SK-N-SH (cell line): ENCODE measurements at regions not wholly inside any gene's neighbourhood (a gene's known extent, or its start where the extent isn't known, plus 50 kb on each side); places are given as distances from the start of the nearest gene placed in this dataset.

Experiments
- CTCF ChIA-PET: fragments of 300-600, 350-600 bp; formaldehyde crosslinking; extraction: SDS; loops from one replicate; lab custom pipeline; 2021; lab: Yijun Ruan, JAX
- POLR2A ChIA-PET: fragments of 350-600 bp; sonication (Branson Sonifier 250); formaldehyde crosslinking; extraction: SDS; loops from one replicate; lab custom pipeline; 2020; ENCODE audit warnings: antibody characterized with exemption, inconsistent platforms; lab: Yijun Ruan, JAX
- DNase-seq: peaks from one replicate; pipeline ENCODE4 v3.0.0; 2012
- H2AFZ ChIP-seq: fragments of 200-600 bp; sonication (generic); 2 replicates; pipeline ENCODE4 v1.8.1; 2016; ENCODE audit warnings: antibody characterized with exemption, mild to moderate bottlenecking, low read depth
- H3F3A ChIP-seq: fragments of 200-600 bp; sonication (generic); replicated peaks from 2 replicates; pipeline ENCODE3; 2016; ENCODE audit warnings: antibody characterized with exemption, mild to moderate bottlenecking; ENCODE audit not compliant: insufficient read depth
- H3K27ac ChIP-seq, 2 experiments: fragments of 200-500 bp in 1 of 2; fragments of 200-600 bp in 1 of 2; sonication (Bioruptor generic) in 1 of 2; sonication (generic), shearing (Covaris generic) in 1 of 2; 2 replicates each; pipeline versions ENCODE4 v1.5.1 to v1.6.1; 2014 to 2016; ENCODE audit warnings: low read depth in 2 of 2, inconsistent platforms in 1 of 2, low read length in 1 of 2, mild to moderate bottlenecking in 1 of 2, mixed read lengths in 1 of 2
- H3K27me3 ChIP-seq: fragments of 200-600 bp; sonication (generic), shearing (Covaris generic); 2 replicates; pipeline ENCODE4 v1.6.1; 2016; ENCODE audit warnings: mixed run types; ENCODE audit not compliant: insufficient read depth
- H3K36me3 ChIP-seq, 2 experiments: fragments of 200-500 bp in 1 of 2; fragments of 200-600 bp in 1 of 2; sonication (Bioruptor generic) in 1 of 2; sonication (generic) in 1 of 2; replicated peaks in 1 of 2; 2 replicates each; pipeline versions ENCODE3 to v1.5.1; 2014 to 2016; ENCODE audit warnings: low read length in 1 of 2, mild to moderate bottlenecking in 1 of 2; ENCODE audit not compliant: insufficient read depth in 2 of 2, control insufficient read depth in 1 of 2
- H3K4me1 ChIP-seq, 2 experiments: fragments of 200-500 bp in 1 of 2; fragments of 200-600 bp in 1 of 2; sonication (Bioruptor generic) in 1 of 2; sonication (generic), shearing (Covaris generic) in 1 of 2; 2 replicates each; pipeline versions ENCODE4 v1.5.1 to v1.6.1; 2014 to 2016; ENCODE audit warnings: low read depth in 1 of 2, low read length in 1 of 2, mixed run types in 1 of 2; ENCODE audit not compliant: insufficient read depth in 2 of 2, control insufficient read depth in 1 of 2
- H3K4me2 ChIP-seq: fragments of 200-600 bp; sonication (generic), shearing (Covaris generic); 2 replicates; pipeline ENCODE4 v1.6.1; 2017; ENCODE audit warnings: mixed run types
- H3K4me3 ChIP-seq, 2 experiments: fragments of 200-500 bp in 1 of 2; fragments of 200-600 bp in 1 of 2; sonication (Bioruptor generic) in 1 of 2; sonication (generic), shearing (Covaris generic) in 1 of 2; 2 replicates each; pipeline versions ENCODE4 v1.5.1 to v1.8.1; 2014 to 2016; ENCODE audit warnings: low read depth in 2 of 2, inconsistent platforms in 1 of 2, low read length in 1 of 2, mild to moderate bottlenecking in 1 of 2, mixed read lengths in 1 of 2, moderate library complexity in 1 of 2
- H3K79me2 ChIP-seq: fragments of 200-600 bp; sonication (generic); 2 replicates; pipeline ENCODE4 v1.8.1; 2017; ENCODE audit warnings: mild to moderate bottlenecking; ENCODE audit not compliant: insufficient read depth
- H3K9ac ChIP-seq: fragments of 200-600 bp; sonication (generic); 2 replicates; pipeline ENCODE4 v1.6.1; 2017; ENCODE audit warnings: mixed run types
- H3K9me2 ChIP-seq: fragments of 200-600 bp; sonication (generic); 2 replicates; pipeline ENCODE4 v1.6.1; 2017; ENCODE audit warnings: mixed run types
- H3K9me3 ChIP-seq: fragments of 200-600 bp; sonication (generic); 2 replicates; pipeline ENCODE4 v1.6.1; 2017; ENCODE audit warnings: mixed run types, mild to moderate bottlenecking, moderate library complexity
- H4K20me1 ChIP-seq: fragments of 200-600 bp; sonication (generic); 2 replicates; pipeline ENCODE4 v1.6.1; 2017; ENCODE audit warnings: mild to moderate bottlenecking, mixed run types; ENCODE audit not compliant: insufficient read depth
- CHD2 ChIP-seq: fragments of 150-350 bp; IDR thresholded peaks from 2 replicates; pipeline ENCODE4 v1.6.1; 2018; ENCODE audit warnings: low read length; ENCODE audit not compliant: partially characterized antibody
- ELF1 ChIP-seq: IDR thresholded peaks from 2 replicates; pipeline ENCODE4 v1.4.0; 2012
- EP300 ChIP-seq, 2 experiments: IDR thresholded peaks; 2 replicates each; pipeline versions ENCODE4 v1.4.0 to v1.6.1; 2012; ENCODE audit warnings: borderline replicate concordance in 1 of 2, low read depth in 1 of 2, low read length in 1 of 2
- FOXM1 ChIP-seq: IDR thresholded peaks from 2 replicates; pipeline ENCODE4 v1.4.0; 2012; ENCODE audit warnings: low read depth, mild to moderate bottlenecking
- GABPA ChIP-seq: IDR thresholded peaks from 2 replicates; pipeline ENCODE4 v1.4.0; 2012; ENCODE audit warnings: low read depth, mild to moderate bottlenecking
- GATA2 ChIP-seq: sonication (generic); formaldehyde crosslinking; IDR thresholded peaks from 2 replicates; pipeline ENCODE4 v1.5.0; 2020; ENCODE audit warnings: mild to moderate bottlenecking, missing genetic modification reagents
- JUND ChIP-seq: IDR thresholded peaks from 2 replicates; pipeline ENCODE4 v1.4.0; 2012
- MXI1 ChIP-seq: IDR thresholded peaks from 2 replicates; pipeline ENCODE4 v1.6.1; 2012; ENCODE audit warnings: mild to moderate bottlenecking, low read depth, low read length, improper control_type of control experiment
- POLR2AphosphoS5 ChIP-seq: IDR thresholded peaks from 2 replicates; pipeline ENCODE4 v1.6.1; 2012; ENCODE audit warnings: low read depth, low read length
- RAD21 ChIP-seq: IDR thresholded peaks from 2 replicates; pipeline ENCODE4 v1.6.1; 2012; ENCODE audit warnings: mild to moderate bottlenecking, low read length
- RCOR1 ChIP-seq: fragments of 150-350 bp; IDR thresholded peaks from 2 replicates; pipeline ENCODE4 v1.6.1; 2017; ENCODE audit warnings: antibody characterized with exemption, low read length
- RFX5 ChIP-seq: IDR thresholded peaks from 2 replicates; pipeline ENCODE4 v1.6.1; 2012; ENCODE audit warnings: mild to moderate bottlenecking, improper control_type of control experiment, low read length
- RXRA ChIP-seq: IDR thresholded peaks from 2 replicates; pipeline ENCODE4 v1.4.0; 2012; ENCODE audit warnings: low read depth, mild to moderate bottlenecking, borderline replicate concordance
- TAF1 ChIP-seq: IDR thresholded peaks from 2 replicates; pipeline ENCODE4 v1.6.1; 2012; ENCODE audit warnings: low read depth, mild to moderate bottlenecking, low read length, moderate library complexity, borderline replicate concordance
- TCF12 ChIP-seq: IDR thresholded peaks from 2 replicates; pipeline ENCODE4 v1.4.0; 2012
- YY1 ChIP-seq: IDR thresholded peaks from 2 replicates; pipeline ENCODE4 v1.4.0; 2012; ENCODE audit warnings: low read depth, mild to moderate bottlenecking
- WGBS: methylation state at CpG from one replicate; pipeline ENCODE4 v1.1.6; 2017; ENCODE audit warnings: low lambda C conversion rate; 5-methylcytosine and 5-hydroxymethylcytosine counted together
- TF ChIP-seq, protein P1 (sequence below): IDR thresholded peaks from 2 replicates; pipeline ENCODE4 v1.4.0; 2012; ENCODE audit warnings: low read depth, borderline replicate concordance
- TF ChIP-seq, protein P2 (sequence below): fragments of 150-350 bp; IDR thresholded peaks from 2 replicates; pipeline ENCODE4 v1.6.1; 2017; ENCODE audit warnings: antibody characterized with exemption, low read length, low read depth, borderline replicate concordance
- TF ChIP-seq, protein P3 (sequence below): IDR thresholded peaks from 2 replicates; pipeline ENCODE4; 2012
- TF ChIP-seq, protein P4 (sequence below): fragments of 150-350 bp; IDR thresholded peaks from 2 replicates; pipeline ENCODE4 v1.6.1; 2016; ENCODE audit warnings: mild to moderate bottlenecking, low read depth, low read length
- TF ChIP-seq, protein P5 (sequence below): fragments of 200-600 bp; sonication (generic); IDR thresholded peaks from 2 replicates; pipeline ENCODE4 v1.6.1; 2017; ENCODE audit warnings: antibody characterized with exemption, mild to moderate bottlenecking, moderate library complexity

DNA sequence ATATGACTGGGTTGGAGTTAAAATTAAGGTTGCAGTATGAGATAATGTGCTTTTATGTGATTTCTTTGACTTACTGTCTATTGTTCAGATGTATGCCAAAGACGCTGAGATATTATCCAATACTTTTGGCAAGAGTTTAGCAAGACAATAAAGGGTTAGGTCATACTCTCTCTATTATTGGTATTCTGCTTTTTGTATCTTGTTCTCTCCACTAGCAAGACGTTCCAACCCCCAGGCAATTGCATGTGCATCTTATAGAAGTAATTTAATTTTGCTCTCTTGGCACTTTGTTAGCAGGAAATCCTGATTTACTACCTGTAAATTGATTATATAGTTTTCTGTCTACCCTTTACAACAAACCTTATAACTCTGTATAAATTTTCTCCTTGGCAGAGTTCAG is 1093.6 kb downstream of the CDH9 start (continued):
- TF ChIP-seq, protein P1, sequence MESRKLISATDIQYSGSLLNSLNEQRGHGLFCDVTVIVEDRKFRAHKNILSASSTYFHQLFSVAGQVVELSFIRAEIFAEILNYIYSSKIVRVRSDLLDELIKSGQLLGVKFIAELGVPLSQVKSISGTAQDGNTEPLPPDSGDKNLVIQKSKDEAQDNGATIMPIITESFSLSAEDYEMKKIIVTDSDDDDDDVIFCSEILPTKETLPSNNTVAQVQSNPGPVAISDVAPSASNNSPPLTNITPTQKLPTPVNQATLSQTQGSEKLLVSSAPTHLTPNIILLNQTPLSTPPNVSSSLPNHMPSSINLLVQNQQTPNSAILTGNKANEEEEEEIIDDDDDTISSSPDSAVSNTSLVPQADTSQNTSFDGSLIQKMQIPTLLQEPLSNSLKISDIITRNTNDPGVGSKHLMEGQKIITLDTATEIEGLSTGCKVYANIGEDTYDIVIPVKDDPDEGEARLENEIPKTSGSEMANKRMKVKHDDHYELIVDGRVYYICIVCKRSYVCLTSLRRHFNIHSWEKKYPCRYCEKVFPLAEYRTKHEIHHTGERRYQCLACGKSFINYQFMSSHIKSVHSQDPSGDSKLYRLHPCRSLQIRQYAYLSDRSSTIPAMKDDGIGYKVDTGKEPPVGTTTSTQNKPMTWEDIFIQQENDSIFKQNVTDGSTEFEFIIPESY: no peak

DNA sequence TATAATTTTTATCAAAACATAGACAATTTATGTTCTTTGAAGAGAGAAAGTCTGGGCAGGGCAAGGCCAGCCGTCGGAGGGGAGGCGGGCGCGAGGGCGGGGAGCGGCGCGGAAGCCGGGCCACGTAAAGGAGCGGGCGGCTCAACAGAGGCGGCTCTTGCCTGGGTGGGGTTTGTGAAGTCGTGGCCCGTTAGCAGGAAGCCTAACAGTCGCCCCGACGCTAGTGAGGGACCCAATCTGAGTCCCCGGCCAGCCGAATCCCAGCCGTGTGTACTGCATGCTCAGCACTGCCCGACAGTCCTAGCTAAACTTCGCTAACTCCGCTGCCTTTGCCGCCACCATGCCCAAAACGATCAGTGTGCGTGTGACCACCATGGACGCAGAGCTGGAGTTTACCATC is 1129.2 kb downstream of the CDH9 start:
- Histone ChIP-seq H3K27ac (no peak overlapping the region), H3K9me2 (no peaks in the 10 kb centered on the region), H3K9ac (no peak overlapping the region), H3K27me3 (no peaks in the 10 kb centered on the region), H3K9me3 (no peaks in the 10 kb centered on the region), H3K4me3 (no peak overlapping the region), H2AFZ (no peak overlapping the region), H4K20me1 (no peaks in the 10 kb centered on the region), H3K4me2 (no peak overlapping the region), H3K36me3 (no peaks in the 10 kb centered on the region), H3K79me2 (no peaks in the 10 kb centered on the region), H3K4me1 (no peaks in the 10 kb centered on the region), H3F3A (no peaks in the 10 kb centered on the region)
- 49% methylated on average over 28 of the region's 29 CpGs for WGBS
- ChIA-PET CTCF (no interaction called here), POLR2A (no interaction called here)
- TF ChIP-seq, protein P2, sequence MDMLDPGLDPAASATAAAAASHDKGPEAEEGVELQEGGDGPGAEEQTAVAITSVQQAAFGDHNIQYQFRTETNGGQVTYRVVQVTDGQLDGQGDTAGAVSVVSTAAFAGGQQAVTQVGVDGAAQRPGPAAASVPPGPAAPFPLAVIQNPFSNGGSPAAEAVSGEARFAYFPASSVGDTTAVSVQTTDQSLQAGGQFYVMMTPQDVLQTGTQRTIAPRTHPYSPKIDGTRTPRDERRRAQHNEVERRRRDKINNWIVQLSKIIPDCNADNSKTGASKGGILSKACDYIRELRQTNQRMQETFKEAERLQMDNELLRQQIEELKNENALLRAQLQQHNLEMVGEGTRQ: no peak
- no peak for TF ChIP-seq TCF12
- no peak for TF ChIP-seq FOXM1
- TF ChIP-seq GATA2 (CRISPR knock-in tag): no peak
- no peak for TF ChIP-seq ELF1
- no peak for TF ChIP-seq EP300 (IDR thresholded peaks at IDR 0.05; ENCODE audit: borderline replicate concordance in 1 of 2, low read depth in 1 of 2, low read length in 1 of 2)
- TF ChIP-seq YY1: no peak
- no peak for TF ChIP-seq TAF1
- no peak for DNase-seq

DNA sequence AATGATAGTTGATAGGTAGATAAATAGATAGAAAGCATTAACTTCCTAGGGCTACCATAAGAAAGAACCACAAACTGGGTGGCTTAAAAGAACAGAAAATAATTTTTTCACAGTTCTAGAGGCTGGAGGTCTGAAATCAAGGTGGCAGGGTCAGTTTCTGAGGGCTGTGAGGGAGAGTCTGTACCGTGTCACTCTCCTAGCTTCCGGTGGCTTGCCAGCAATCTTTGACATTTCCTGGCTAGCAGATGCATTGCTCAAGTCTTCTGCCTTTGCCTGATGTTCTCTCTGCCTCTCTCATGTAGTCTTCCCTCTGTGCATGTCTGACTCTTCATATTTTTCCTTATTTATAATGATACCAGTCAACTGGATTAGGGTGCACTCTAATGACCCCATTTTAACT is 1132.7 kb downstream of the CDH9 start:
- Histone ChIP-seq H2AFZ (no peak overlapping the region), H3K9me2 (no peaks in the 10 kb centered on the region), H4K20me1 (no peaks in the 10 kb centered on the region), H3K4me2 (no peak overlapping the region), H3K79me2 (no peaks in the 10 kb centered on the region), H3K27ac (no peak overlapping the region), H3K36me3 (no peaks in the 10 kb centered on the region), H3K4me1 (no peaks in the 10 kb centered on the region), H3K27me3 (no peaks in the 10 kb centered on the region), H3K9me3 (no peaks in the 10 kb centered on the region), H3K4me3 (no peak overlapping the region), H3F3A (no peaks in the 10 kb centered on the region), H3K9ac (no peak overlapping the region)
- ChIA-PET CTCF (no interaction called here), POLR2A (no interaction called here)
- no peak for DNase-seq
- WGBS: 0% methylated on average over 2 of the region's 2 CpGs
- TF ChIP-seq JUND: no peak
- TF ChIP-seq YY1: no peak
- TF ChIP-seq RFX5: no peak
- TF ChIP-seq EP300 (IDR thresholded peaks at IDR 0.05; ENCODE audit: borderline replicate concordance in 1 of 2, low read depth in 1 of 2, low read length in 1 of 2): no peak
- TF ChIP-seq, protein P3, sequence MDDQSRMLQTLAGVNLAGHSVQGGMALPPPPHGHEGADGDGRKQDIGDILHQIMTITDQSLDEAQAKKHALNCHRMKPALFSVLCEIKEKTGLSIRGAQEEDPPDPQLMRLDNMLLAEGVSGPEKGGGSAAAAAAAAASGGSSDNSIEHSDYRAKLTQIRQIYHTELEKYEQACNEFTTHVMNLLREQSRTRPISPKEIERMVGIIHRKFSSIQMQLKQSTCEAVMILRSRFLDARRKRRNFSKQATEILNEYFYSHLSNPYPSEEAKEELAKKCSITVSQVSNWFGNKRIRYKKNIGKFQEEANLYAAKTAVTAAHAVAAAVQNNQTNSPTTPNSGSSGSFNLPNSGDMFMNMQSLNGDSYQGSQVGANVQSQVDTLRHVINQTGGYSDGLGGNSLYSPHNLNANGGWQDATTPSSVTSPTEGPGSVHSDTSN: no peak
- TF ChIP-seq, protein P4, sequence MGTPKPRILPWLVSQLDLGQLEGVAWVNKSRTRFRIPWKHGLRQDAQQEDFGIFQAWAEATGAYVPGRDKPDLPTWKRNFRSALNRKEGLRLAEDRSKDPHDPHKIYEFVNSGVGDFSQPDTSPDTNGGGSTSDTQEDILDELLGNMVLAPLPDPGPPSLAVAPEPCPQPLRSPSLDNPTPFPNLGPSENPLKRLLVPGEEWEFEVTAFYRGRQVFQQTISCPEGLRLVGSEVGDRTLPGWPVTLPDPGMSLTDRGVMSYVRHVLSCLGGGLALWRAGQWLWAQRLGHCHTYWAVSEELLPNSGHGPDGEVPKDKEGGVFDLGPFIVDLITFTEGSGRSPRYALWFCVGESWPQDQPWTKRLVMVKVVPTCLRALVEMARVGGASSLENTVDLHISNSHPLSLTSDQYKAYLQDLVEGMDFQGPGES: no peak
- TF ChIP-seq GATA2 (CRISPR knock-in tag): no peak
- no peak for TF ChIP-seq RCOR1
- TF ChIP-seq CHD2: no peak
- TF ChIP-seq ELF1: no peak
- no peak for TF ChIP-seq RAD21
- TF ChIP-seq, protein P5, sequence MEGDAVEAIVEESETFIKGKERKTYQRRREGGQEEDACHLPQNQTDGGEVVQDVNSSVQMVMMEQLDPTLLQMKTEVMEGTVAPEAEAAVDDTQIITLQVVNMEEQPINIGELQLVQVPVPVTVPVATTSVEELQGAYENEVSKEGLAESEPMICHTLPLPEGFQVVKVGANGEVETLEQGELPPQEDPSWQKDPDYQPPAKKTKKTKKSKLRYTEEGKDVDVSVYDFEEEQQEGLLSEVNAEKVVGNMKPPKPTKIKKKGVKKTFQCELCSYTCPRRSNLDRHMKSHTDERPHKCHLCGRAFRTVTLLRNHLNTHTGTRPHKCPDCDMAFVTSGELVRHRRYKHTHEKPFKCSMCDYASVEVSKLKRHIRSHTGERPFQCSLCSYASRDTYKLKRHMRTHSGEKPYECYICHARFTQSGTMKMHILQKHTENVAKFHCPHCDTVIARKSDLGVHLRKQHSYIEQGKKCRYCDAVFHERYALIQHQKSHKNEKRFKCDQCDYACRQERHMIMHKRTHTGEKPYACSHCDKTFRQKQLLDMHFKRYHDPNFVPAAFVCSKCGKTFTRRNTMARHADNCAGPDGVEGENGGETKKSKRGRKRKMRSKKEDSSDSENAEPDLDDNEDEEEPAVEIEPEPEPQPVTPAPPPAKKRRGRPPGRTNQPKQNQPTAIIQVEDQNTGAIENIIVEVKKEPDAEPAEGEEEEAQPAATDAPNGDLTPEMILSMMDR: no peak
- TF ChIP-seq POLR2AphosphoS5: no peak
- TF ChIP-seq RXRA: no peak
- TF ChIP-seq MXI1: no peak
- TF ChIP-seq GABPA: no peak
